IPS-20b (cell line): ENCODE measurements at regions not wholly inside any gene's neighbourhood (a gene's known extent, or its start where the extent isn't known, plus 50 kb on each side); places are given as distances from the start of the nearest gene placed in this dataset.

Experiments used
- H3K27ac ChIP-seq: one replicate; pipeline ENCODE4 v1.5.1; 2013; ENCODE audit warnings: low read length
- H3K27me3 ChIP-seq: 2 replicates; pipeline ENCODE4 v1.6.1; 2013; ENCODE audit warnings: mild to moderate bottlenecking, low read length, inconsistent platforms; ENCODE audit not compliant: insufficient read depth
- H3K36me3 ChIP-seq: 2 replicates; pipeline ENCODE4 v1.6.1; 2013; ENCODE audit warnings: low read depth, mild to moderate bottlenecking, inconsistent platforms, low read length, moderate library complexity; ENCODE audit not compliant: insufficient read depth
- H3K4me1 ChIP-seq: 2 replicates; pipeline ENCODE4 v1.6.1; 2013; ENCODE audit warnings: mild to moderate bottlenecking, control low read depth, inconsistent platforms, low read length, moderate library complexity; ENCODE audit not compliant: insufficient read depth
- H3K4me3 ChIP-seq: 2 replicates; pipeline ENCODE4 v1.5.1; 2013; ENCODE audit warnings: mild to moderate bottlenecking, low read length, inconsistent platforms
- H3K9ac ChIP-seq: 2 replicates; pipeline ENCODE4 v1.6.1; 2013; ENCODE audit warnings: low read depth, mild to moderate bottlenecking, inconsistent platforms, low read length, moderate library complexity
- H3K9me3 ChIP-seq: 2 replicates; pipeline ENCODE4 v1.6.1; 2013; ENCODE audit warnings: mild to moderate bottlenecking, low read depth, low read length, inconsistent platforms; ENCODE audit not compliant: insufficient read depth

DNA sequence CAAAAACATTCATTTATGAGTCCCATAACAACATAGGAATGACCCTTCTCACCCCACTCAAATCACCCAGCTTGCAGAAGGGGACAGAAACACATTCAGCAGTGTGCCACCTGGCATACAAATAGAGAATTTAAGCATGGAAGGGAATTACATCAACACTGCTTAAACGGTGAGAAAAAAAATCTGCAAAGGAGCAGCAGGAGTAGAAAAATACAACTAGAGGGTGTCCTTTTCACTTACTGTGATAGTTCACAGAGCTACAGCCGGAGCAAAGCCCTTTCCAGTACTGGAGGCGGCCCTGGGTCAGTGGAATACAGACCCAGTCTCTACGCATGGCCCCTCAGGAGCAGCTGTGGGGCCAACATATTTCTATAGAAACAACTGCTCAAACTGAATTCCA, 764.3 kb upstream of the ARGLU1 start:
- Histone ChIP-seq H3K4me1 (no peaks in the 10 kb centered on the region), H3K9ac (no peak overlapping the region), H3K27ac (no peak overlapping the region), H3K36me3 (no peaks in the 10 kb centered on the region), H3K27me3 (no peaks in the 10 kb centered on the region), H3K4me3 (no peak overlapping the region), H3K9me3 (no peaks in the 10 kb centered on the region)

- no peaks in the 10 kb centered on the region for H3K36me3 ChIP-seq
- no peak overlapping the region for H3K4me3 ChIP-seq
- H3K4me1 ChIP-seq: no peaks in the 10 kb centered on the region
- H3K27ac ChIP-seq: no peak overlapping the region
- no peaks in the 10 kb centered on the region for H3K9me3 ChIP-seq
- no peaks in the 10 kb centered on the region for H3K27me3 ChIP-seq
- H3K9ac ChIP-seq: no peak overlapping the region
Measured at GRCh38 chr13:107331359-107331758, 763.4 kb upstream of the ARGLU1 start.

DNA sequence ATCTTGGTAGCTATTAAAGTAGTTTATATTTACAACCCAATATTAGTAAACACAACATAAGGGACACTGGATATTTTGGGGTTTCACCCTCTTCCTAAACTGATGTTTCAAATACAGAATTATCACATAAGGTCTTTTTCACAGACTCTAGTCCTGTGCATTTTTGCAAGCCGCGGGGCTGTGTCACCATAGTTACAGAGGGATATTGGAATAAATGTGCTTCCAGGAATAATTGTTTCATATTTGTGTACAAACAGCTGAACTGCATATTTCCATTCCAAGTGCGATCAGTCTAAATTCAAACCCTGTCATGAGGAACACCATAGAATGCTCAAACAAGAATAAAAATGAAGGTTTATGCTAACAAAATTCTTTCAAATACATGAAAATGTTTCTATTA, 762.5 kb upstream of the ARGLU1 start:
- Histone ChIP-seq H3K4me3 (no peak overlapping the region), H3K4me1 (no peaks in the 10 kb centered on the region), H3K27me3 (no peaks in the 10 kb centered on the region)

GRCh38 chr13:107329991-107330390, 762.1 kb upstream of the ARGLU1 start:
- H3K27me3 ChIP-seq: no peaks in the 10 kb centered on the region
- no peak overlapping the region for H3K9ac ChIP-seq
- H3K9me3 ChIP-seq: no peaks in the 10 kb centered on the region
- no peaks in the 10 kb centered on the region for H3K36me3 ChIP-seq
- H3K4me1 ChIP-seq: no peaks in the 10 kb centered on the region
- no peak overlapping the region for H3K4me3 ChIP-seq
- H3K27ac ChIP-seq: no peak overlapping the region

More for the DNA sequence above, 762.5 kb upstream of the ARGLU1 start:
- H3K36me3 ChIP-seq: no peaks in the 10 kb centered on the region
- no peak overlapping the region for H3K27ac ChIP-seq
- H3K9me3 ChIP-seq: no peaks in the 10 kb centered on the region
- H3K9ac ChIP-seq: no peak overlapping the region

GRCh38 chr13:107324416-107325204, 756.7 kb upstream of the ARGLU1 start:
- H3K36me3 ChIP-seq: no peaks in the 10 kb centered on the region
- no peaks in the 10 kb centered on the region for H3K9me3 ChIP-seq
- no peaks in the 10 kb centered on the region for H3K27me3 ChIP-seq
- H3K4me1 ChIP-seq: no peaks in the 10 kb centered on the region
- no peak overlapping the region for H3K4me3 ChIP-seq
- no peak overlapping the region for H3K27ac ChIP-seq
- H3K9ac ChIP-seq: no peak overlapping the region

DNA sequence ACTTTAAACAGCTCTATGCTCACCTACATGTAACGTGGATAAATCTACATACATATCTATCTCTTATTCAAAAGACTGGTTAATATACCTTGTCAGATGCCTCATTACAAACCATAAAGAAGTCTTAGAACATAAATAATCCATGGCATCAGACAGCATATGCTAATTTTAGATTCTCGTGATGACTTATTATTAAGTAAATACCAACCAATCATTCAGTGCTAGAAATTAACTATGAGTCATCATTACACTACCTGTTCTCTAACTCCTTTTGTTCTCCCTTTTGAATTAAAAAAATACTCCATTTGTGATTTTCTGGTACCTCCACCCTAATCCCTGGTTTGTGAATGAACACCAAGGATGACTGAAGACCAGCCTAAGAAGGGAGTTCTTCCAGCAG, 754.3 kb upstream of the ARGLU1 start:
- no peaks in the 10 kb centered on the region for H3K36me3 ChIP-seq
- H3K27me3 ChIP-seq: no peaks in the 10 kb centered on the region
- no peaks in the 10 kb centered on the region for H3K4me1 ChIP-seq
- H3K9ac ChIP-seq: no peak overlapping the region
- no peaks in the 10 kb centered on the region for H3K9me3 ChIP-seq
- no peak overlapping the region for H3K4me3 ChIP-seq
- H3K27ac ChIP-seq: no peak overlapping the region

DNA sequence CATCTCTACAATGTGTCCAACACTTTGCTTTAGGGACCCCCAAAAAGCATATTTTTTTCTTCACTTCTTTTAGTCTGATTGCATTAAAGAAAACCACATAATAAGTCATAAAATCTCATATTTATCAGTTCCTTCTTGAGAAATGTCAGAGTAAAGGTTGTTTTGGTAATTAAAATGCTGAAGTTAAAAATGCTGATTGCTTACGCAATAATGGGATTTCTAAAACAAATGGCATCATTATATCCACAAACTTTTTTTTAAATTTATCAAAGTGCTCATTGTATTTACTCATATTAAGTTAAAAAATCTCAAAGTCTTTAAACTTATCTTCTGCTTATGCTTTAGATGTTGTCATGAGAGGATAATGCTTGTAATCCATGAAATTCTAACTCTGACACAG, 737.2 kb upstream of the ARGLU1 start:
- Histone ChIP-seq H3K4me1 (no peaks in the 10 kb centered on the region), H3K4me3 (no peak overlapping the region), H3K27ac (no peak overlapping the region), H3K9me3 (no peaks in the 10 kb centered on the region), H3K27me3 (no peaks in the 10 kb centered on the region), H3K9ac (no peak overlapping the region), H3K36me3 (no peaks in the 10 kb centered on the region)

DNA sequence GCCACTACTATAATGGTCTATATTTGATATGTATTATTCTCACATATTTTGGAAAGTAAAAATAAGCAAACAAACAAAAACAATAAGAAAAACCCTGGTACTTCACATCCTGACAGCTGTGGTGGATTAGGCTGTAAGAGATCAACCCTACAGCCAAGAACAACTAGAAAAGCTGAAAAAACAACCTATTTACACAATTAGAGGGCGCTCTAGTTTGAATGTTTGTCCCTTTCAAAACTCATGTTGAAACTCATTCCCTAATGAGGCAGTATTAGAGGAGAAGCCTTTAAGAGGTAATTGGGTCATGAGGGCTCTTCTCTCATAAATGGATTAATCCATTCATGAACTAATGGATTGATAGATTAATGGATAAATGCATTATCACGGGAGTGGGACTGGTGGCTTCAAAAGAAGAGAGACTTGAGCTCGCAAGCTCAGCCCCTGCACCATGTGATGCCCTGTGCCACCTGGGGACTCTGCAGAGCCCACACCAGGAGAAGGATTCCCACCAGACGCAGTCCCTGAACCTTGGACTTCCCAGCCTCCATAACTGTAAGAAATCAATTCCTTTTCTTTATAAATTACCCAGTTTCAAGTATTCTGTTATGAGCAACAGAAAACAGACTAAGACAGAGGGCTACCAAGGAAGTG, 733.9 kb upstream of the ARGLU1 start:
- Histone ChIP-seq H3K4me3 (no peak overlapping the region), H3K27ac (no peak overlapping the region), H3K27me3 (no peaks in the 10 kb centered on the region), H3K9me3 (no peaks in the 10 kb centered on the region), H3K9ac (no peak overlapping the region), H3K4me1 (no peaks in the 10 kb centered on the region), H3K36me3 (no peaks in the 10 kb centered on the region)

DNA sequence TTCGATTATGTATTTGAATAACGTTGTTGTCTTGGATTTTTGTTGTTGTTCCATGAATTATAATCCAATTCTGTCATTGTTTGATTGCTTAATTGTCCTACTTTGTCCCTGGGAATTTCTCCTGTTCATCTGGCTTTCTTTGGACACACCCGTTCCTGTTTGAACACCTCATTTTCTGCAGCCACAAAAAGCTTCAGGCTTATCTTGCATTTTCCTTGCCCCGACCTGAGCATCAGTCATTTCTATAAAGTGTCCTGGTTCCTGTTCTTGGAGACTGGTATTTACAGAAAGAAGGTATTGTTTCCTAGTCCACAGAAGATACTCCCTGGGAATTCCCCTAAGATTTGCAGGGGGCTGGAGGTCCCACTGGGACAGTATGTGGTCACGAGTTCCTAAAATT, 731.8 kb upstream of the ARGLU1 start:
- Histone ChIP-seq H3K9ac (no peak overlapping the region), H3K4me3 (no peak overlapping the region), H3K4me1 (no peaks in the 10 kb centered on the region; the same call in 1 of the 2 replicates), H3K27ac (no peak overlapping the region), H3K36me3 (no peaks in the 10 kb centered on the region), H3K9me3 (no peaks in the 10 kb centered on the region), H3K27me3 (no peaks in the 10 kb centered on the region)

DNA sequence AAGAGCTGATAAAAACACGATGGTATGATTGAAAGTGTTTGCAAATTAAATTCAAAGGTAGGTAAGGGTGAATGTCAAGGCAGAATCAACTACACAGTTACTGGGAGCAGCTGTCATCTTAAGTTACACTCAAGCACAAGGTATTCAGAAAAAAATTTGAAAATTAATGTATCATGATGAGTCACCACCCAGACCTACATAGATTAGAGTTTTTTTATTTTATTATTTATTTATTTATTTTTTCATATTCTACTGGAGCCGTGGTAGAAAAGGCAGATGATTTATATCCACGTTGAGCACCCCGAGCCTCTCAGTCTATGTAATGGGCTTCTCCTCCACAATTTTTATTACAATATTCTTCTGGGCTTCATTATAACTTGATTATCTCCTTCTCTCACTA, 728.9 kb upstream of the ARGLU1 start:
- Histone ChIP-seq H3K4me3 (no peak overlapping the region), H3K4me1 (no peaks in the 10 kb centered on the region; the same call in 1 of the 2 replicates), H3K27me3 (no peaks in the 10 kb centered on the region), H3K36me3 (no peaks in the 10 kb centered on the region), H3K9me3 (no peaks in the 10 kb centered on the region), H3K27ac (no peak overlapping the region), H3K9ac (no peak overlapping the region)

DNA sequence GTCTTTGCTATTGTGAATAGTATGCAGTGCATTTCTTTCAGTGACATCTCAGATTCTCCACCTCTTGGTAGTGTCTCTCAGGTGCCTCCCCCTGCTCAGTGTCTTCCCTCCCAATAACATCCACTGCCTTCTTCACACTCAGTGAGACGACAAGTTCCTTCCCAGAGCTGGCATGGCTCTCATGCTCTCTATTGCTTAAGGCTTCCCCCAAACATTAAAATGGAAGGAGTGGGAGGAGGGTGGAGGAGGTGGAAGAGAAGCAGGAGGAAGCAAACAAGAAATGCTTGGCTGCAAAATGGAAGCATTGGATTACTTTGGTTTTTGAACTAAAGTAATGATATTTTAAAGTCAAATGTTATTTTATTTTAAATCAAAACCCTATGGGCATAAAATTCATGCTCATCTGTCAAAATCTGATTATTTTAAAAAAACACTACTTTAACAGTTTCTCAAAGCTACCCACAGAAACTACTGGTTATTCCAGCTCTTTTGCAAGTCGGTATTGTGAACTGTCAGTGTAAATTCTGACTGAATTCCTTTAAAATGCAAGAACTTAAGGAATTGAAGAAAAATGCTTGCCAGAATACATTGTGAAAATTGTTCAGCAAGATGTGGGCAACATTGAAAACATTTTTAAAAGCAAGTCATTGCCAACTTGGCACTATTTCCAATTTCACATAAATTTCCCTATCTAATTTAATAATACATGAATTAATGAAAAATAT, 727.6 kb upstream of the ARGLU1 start:
- no peak overlapping the region for H3K27ac ChIP-seq
- H3K36me3 ChIP-seq: no peaks in the 10 kb centered on the region
- H3K9ac ChIP-seq: no peak overlapping the region
- H3K4me1 ChIP-seq: no peaks in the 10 kb centered on the region; the same call in 1 of the 2 replicates
- no peaks in the 10 kb centered on the region for H3K27me3 ChIP-seq
- no peak overlapping the region for H3K4me3 ChIP-seq
- H3K9me3 ChIP-seq: no peaks in the 10 kb centered on the region

DNA sequence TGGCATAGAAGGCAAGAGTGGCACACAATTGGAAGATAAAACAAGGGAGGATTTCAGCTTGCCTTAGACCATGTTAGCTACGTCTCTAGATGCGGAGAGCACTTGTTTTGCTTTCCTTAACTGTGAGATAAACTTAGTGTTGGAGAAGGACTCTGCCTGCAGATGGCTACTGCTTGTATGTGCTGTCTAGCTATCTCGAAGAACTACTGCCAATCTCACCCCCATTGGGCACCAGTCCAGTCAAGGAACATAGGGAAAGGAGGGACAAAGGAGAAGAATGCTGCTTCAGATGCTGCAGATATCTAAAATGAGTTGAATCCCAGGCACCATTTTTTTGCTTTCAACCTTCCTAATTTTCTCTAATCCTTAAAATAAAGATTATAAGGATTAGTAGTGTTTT, 726.0 kb upstream of the ARGLU1 start:
- Histone ChIP-seq H3K4me1 (no peaks in the 10 kb centered on the region; the same call in 1 of the 2 replicates), H3K4me3 (no peak overlapping the region), H3K9ac (no peak overlapping the region), H3K27ac (no peak overlapping the region), H3K9me3 (no peaks in the 10 kb centered on the region), H3K36me3 (no peaks in the 10 kb centered on the region), H3K27me3 (no peaks in the 10 kb centered on the region)
